ENCODE measurements at regions not wholly inside any gene's neighbourhood (a gene's known extent, or its start where the extent isn't known, plus 50 kb on each side); places are given as distances from the start of the nearest gene placed in this dataset.

- H3K9me3 ChIP-seq, result no peaks in the 10 kb centered on the region
- TF ChIP-seq CTCF (IDR thresholded peaks at IDR 0.05) (no peak), POLR2AphosphoS5 (IDR thresholded peaks at IDR 0.05) (no peak), POLR2A (IDR thresholded peaks at IDR 0.05) (no peak)
- 89% methylated on average over 3 of the region's 3 CpGs for WGBS
Measured at GRCh38 chr14:71521238-71522135, 410.7 kb upstream of the RGS6 start.

DNA sequence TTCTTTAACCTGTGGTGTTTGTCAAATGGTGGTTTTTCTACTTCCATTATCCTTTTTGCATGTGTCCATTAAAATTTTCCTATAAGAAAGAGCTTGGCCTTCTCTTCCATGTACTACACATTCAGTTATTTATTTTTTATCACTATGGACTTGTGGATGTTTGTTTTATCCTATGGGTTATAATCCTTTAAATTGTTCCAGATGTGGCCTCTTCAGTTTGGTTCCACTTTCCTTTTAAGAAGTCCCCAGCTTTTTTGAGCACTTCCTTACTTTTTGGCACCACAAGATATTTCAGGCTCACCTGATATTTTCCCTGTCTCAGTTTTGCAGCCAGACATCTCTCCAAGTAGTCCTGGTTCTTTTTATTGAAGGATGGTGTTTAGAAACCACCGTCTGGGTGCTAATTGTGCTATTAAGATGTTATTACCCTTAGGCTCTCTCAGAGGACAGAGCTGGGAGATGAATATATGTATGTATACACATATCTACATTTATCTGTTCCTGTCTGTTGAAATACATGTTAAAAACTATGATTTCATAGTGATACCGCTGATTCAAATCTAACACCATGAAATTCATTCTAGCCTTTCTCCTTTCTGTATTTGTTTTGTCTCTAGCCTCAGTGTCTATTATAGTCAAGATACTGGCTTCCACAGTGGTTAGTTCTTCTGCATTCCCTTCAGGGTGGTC, 408.5 kb upstream of the RGS6 start:
- 82% methylated on average over 2 of the region's 2 CpGs for WGBS
- intact Hi-C loops (cut with DNase I), result no loop called here
- no peak for DNase-seq (ENCODE audit: low spot score)
- H3K27me3 ChIP-seq (replicated peaks; ENCODE audit: insufficient read depth), result no peaks in the 10 kb centered on the region
- H3K9me3 ChIP-seq, result no peaks in the 10 kb centered on the region
- H3K27ac ChIP-seq, result no peak overlapping the region
- no peaks in the 10 kb centered on the region for H3K36me3 ChIP-seq
- no peak for TF ChIP-seq POLR2AphosphoS5 (IDR thresholded peaks at IDR 0.05)
- no peak for TF ChIP-seq CTCF (IDR thresholded peaks at IDR 0.05)
- no peak for TF ChIP-seq POLR2A (IDR thresholded peaks at IDR 0.05)
- no peak overlapping the region for H3K4me3 ChIP-seq
- H3K4me1 ChIP-seq (replicated peaks), result no peaks in the 10 kb centered on the region

More at GRCh38 chr14:71521238-71522135, 410.7 kb upstream of the RGS6 start:
- H3K36me3 ChIP-seq, result no peaks in the 10 kb centered on the region
- no peaks in the 10 kb centered on the region for H3K4me1 ChIP-seq (replicated peaks)
- DNase-seq (ENCODE audit: low spot score), result no peak
- H3K27me3 ChIP-seq (replicated peaks; ENCODE audit: insufficient read depth), result no peaks in the 10 kb centered on the region
- no peak overlapping the region for H3K4me3 ChIP-seq
- H3K27ac ChIP-seq, result no peak overlapping the region
- intact Hi-C loops (cut with DNase I), result no loop called here

DNA sequence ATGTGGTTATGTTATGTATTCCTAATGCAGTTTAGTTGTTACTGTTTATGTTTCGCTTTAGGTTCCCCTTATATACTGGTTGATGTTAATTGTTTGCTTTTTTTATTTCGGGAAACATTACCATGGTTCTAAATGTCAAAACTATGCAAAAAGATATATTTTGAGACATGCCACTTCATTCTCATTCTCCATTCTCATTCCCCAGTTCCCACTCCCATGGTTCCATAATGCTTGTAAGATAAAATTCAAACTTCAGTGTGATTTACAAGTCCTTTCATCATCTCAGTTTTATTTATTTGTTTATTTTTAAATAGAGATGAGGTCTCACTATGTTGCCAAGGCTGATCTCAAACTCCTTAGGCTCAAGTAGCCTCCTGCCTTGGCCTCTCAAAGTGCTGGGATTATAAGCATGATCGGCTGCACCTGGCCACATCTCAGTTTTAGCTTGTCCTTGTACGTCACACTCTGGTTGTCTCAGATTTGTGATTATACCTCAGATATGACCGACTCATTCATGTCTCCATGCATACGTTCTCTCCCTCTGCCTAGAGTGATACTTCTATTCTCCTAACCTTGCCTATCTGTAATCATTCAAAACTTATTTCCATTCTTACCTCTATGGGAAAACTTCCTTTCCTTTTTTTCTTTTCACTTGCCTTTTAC, 407.8 kb upstream of the RGS6 start:
- no peaks in the 10 kb centered on the region for H3K27me3 ChIP-seq (replicated peaks; ENCODE audit: insufficient read depth)
- 91% methylated on average over 6 of the region's 6 CpGs for WGBS
- no peak overlapping the region for H3K4me3 ChIP-seq
- no peak overlapping the region for H3K27ac ChIP-seq
- DNase-seq (ENCODE audit: low spot score), result no peak
- H3K36me3 ChIP-seq, result no peaks in the 10 kb centered on the region
- H3K9me3 ChIP-seq, result no peaks in the 10 kb centered on the region
- intact Hi-C loops (cut with DNase I), result no loop called here
- TF ChIP-seq POLR2AphosphoS5 (IDR thresholded peaks at IDR 0.05), result no peak
- no peak for TF ChIP-seq CTCF (IDR thresholded peaks at IDR 0.05)
- no peak for TF ChIP-seq POLR2A (IDR thresholded peaks at IDR 0.05)
- H3K4me1 ChIP-seq (replicated peaks), result no peaks in the 10 kb centered on the region

- Histone ChIP-seq H3K27ac (no peak overlapping the region), H3K4me3 (no peak overlapping the region), H3K4me1 (replicated peaks) (no peaks in the 10 kb centered on the region), H3K36me3 (no peaks in the 10 kb centered on the region), H3K9me3 (no peaks in the 10 kb centered on the region), H3K27me3 (replicated peaks; ENCODE audit: insufficient read depth) (no peaks in the 10 kb centered on the region)
- no peak for DNase-seq (ENCODE audit: low spot score)
- intact Hi-C loops (cut with DNase I), result no loop called here
- 73% methylated on average over 5 of the region's 5 CpGs for WGBS
- no peak for TF ChIP-seq CTCF (IDR thresholded peaks at IDR 0.05)
- no peak for TF ChIP-seq POLR2A (IDR thresholded peaks at IDR 0.05)
- TF ChIP-seq POLR2AphosphoS5 (IDR thresholded peaks at IDR 0.05), result no peak
Measured at GRCh38 chr14:71525663-71526221, 406.5 kb upstream of the RGS6 start.

All from prostate gland (tissue), 2 donors.